ENCODE measurements at regions not wholly inside any gene's neighbourhood (a gene's known extent, or its start where the extent isn't known, plus 50 kb on each side); places are given as distances from the start of the nearest gene placed in this dataset.

DNA sequence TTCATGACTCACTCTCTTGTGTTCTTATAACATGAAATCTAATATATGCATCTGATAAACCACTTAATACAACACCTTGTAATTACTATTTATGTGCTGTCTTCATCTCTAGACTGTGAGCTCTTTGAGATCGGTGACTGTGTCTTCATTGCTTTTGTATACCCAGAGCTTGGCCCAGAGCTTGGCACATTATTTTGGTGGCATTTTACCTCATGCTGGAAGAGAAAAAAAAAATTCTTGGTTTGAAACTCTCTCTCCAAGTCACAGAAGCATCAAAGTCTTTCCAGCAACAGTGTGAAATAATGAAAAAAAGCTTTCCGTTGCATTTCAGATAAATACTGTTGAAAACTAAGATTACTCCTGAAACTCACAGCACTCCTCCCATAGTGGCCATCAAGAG is 451.6 kb downstream of the NUF2 start:
- TF ChIP-seq EZH2 (IDR thresholded peaks at IDR 0.05; ENCODE audit: insufficient read depth, low read length), result no peak
- TF ChIP-seq, protein P1, sequence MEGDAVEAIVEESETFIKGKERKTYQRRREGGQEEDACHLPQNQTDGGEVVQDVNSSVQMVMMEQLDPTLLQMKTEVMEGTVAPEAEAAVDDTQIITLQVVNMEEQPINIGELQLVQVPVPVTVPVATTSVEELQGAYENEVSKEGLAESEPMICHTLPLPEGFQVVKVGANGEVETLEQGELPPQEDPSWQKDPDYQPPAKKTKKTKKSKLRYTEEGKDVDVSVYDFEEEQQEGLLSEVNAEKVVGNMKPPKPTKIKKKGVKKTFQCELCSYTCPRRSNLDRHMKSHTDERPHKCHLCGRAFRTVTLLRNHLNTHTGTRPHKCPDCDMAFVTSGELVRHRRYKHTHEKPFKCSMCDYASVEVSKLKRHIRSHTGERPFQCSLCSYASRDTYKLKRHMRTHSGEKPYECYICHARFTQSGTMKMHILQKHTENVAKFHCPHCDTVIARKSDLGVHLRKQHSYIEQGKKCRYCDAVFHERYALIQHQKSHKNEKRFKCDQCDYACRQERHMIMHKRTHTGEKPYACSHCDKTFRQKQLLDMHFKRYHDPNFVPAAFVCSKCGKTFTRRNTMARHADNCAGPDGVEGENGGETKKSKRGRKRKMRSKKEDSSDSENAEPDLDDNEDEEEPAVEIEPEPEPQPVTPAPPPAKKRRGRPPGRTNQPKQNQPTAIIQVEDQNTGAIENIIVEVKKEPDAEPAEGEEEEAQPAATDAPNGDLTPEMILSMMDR (IDR thresholded peaks at IDR 0.05; ENCODE audit: insufficient read depth, low read depth, low read length), result no peak

Data from astrocyte (in vitro differentiated cells and primary cell).